SK-N-DZ (cell line): ENCODE measurements at regions not wholly inside any gene's neighbourhood (a gene's known extent, or its start where the extent isn't known, plus 50 kb on each side); places are given as distances from the start of the nearest gene placed in this dataset.
A peak's percentile ranks its signal among the peaks of the same experiment; 100 is the strongest.

ENCODE experiments used
- DNase-seq: peaks from one replicate; pipeline ENCODE4 v3.0.0-alpha.2; 2015; ENCODE audit warnings: low spot score
- small RNA-seq, 2 experiments: library from RNA; depleted of rRNA; stranded (forward); fragments of <200 nt; gene quantifications; one replicate each; pipeline ENCODE3, GENCODE V24; 2014

DNA sequence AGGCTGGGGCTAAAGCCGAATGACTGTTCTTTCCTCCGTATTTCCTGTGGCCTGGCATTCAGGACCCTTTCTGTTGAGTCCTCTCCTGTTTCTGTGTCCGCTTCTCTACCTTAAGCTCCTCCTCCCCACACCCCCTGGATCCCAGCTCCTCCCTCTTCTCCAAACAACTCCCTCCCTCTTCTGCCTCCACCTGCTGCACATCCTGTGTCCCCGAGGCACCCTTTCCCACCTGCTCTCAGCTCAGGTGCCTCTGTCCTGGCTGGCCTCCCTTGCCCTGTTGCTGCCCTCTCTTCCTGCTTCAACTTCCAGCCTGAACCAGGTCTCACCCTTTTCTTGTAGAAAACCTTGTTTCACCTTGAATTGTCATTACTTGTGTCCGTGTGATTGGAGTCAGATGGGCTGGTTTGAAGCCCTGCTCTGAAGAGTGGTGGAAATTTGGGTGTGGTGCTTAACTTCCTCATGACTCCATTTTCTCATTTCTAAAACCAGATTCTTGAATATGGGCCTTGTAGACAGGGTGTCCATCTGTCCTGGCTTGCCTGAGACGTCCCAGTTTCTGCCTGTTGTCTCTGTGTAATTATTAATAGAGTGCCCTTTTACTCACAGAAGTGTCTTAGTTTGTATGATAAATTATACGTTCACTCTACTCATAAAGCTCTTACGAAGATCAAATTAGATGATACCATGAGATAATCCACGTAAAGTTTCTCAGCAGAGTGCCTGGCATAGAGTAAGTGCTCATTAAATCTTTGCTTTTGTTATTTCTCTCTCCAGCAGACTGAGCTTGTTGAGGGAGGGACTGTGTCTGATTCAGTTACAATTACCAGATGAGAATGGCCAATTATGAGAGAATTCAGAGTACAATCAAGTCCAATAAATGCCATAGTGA lies 58.9 kb upstream of the TRABD2B start:
- DNase-seq = peak; percentile 28

DNA sequence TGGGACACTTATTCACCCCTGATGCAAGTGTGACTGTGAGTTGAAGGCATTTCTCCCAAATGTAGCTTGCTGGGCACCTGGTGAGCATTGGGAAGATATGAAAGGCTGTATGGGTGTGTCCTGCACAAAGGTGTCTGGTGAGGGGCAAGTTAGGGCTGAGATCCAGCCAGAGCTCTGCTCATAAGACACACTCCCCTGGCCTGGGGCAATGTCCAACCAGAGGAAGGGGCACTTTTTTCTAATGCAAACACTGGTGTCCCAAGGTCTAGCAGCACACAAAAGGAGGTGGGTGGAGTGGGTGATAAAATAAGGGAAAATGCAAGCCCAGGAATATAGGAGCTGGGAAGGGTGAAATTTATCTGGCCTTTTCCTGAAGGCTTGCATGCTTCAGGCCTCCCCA lies 57.0 kb upstream of the TRABD2B start:
- no peak for DNase-seq

DNA sequence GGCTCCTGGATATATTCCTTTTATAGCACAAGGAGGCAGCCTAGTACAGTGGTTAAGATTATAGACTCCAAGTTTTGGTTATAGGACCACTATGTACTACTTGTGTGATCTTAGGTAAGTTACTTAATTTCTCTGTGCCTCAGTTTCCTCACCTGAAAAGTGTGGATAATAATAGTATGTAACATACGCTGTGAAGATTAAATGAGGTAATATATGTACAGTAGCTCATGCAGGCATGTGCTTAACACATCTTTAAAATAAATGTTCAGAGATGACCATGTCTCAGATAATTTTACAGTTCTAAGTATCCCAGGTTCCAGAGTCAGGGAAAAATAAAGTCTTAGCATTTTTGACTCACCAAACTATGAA lies 55.7 kb upstream of the TRABD2B start:
- no peak for DNase-seq

DNA sequence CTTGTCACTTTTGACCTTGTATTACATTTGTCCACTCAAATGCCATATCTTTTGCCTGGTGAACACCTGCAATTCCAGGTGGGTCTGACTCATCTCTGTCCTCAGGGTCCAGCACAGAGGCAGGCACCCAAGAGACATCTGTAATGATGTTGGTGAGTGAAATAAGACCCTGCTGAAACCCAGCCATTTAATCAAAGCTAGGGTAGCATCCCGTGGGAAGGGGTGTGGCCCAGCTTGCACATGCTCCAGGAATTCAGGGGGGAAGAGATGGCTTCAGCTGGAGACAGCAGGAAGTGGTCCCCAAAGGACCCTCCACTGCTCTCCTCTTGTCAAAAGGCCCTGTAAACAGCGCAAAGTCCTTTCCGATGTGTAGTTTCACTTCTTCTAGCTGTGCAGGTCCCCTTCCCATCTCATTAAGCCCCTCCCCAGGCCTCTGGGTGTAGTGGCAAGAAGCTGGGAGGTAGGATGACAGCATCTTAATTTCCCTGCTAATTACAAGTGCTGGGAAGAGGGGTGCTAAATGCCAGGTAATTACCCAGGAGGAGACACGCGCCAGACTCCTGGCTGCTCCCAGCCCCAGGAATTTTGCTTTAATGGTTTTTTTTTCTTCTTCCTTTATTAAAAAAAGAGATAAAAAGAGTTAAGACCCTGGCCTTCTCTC lies 54.4 kb upstream of the TRABD2B start:
- no peak for DNase-seq

DNA sequence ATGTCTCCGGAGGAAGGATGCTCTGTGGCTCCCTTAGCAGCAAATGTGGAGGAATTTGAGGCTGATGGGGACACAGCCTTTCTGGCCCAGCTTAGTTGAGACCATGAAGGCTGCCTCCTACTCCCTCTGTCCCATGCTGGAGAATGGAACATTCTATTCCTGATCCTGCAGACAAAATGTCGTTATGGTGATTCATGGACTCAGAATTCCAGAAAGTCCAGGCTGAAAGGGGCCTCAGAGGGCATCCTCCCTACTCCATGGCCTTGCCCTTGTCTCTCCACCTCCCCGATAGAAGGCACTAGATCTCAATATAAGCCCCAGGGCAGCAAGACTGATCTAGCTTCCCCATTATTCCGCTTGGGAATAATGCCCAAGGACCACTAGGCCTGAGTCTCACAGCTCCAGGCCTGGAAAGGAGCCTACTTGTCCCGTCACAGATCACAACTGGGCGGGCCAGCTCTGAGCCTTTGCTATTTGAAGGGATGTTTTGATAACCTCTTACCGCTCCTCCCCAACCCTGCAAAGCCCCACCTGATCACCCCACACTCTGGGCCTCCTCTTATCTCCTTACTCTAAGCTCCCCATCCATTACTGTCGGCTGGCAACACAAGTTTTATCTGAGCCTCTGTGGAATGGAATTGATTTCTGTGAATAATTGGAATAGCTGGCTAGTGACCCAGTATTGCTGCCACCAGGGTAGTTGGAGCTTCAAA lies 52.8 kb upstream of the TRABD2B start:
- DNase-seq = no peak

DNA sequence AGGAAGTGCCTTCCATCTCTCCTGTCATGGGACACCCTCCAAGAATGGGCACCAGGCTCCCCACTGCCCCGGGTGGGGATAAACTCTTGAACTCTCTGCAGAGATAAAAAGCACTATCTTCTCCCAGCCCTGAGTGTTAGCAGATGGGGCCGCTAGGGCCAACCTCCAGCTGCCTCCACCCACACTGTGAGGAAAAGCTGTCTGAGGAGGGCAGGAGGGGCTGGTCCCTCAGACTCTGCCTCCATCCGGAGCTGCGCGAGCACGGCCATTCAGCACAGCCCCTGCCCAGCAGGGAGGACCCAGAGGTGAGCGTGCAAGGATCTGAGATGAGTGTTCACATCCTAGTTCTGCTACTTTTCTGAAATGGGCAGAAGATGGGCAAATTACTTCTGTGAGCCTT lies 51.8 kb upstream of the TRABD2B start:
- no peak for DNase-seq

DNA sequence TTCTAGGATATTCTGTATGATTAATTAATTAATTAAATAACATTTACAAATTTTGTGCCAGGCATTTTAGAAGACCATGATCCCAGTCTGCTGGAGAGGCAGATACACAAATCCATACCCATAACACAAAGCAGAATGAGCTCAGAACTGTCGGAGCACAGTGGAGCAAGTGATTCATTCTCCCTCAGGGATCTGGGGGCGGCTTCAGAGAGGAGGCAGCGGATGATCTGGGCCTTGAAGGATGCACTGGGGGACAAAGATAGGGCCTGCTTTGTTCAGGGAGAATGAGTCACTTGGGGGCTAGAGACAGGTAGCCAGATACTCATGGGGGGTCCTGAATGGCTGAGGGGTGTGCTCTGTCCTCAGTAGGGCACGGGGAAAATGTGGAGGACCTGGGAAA lies 50.9 kb upstream of the TRABD2B start:
- DNase-seq = no peak

DNA sequence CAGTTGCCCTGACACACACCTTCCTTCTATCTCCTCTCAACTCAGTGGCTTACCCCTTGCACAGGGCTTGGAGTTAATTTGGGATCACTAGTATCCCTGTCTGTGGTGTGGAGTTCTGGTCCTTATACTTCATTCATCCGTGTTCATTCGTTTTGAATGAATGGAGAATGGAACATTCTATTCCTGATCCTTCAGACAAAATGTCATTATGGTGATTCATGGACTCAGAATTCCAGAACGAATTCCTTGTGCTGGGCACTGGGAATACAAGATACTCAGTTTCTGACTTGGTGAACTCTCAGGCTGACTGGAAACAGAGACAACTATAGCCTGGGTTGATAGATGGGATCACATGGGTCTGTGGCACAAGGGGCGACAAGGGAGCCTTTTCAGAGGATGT lies 49.9 kb upstream of the TRABD2B start:
- no peak for DNase-seq

Small RNAs in the stretch of these regions (small RNA-seq; reads per million reads assigned to genes)
- gene CYP46A4P = 0 reads per million in 2 experiments
